Tibial nerve (tissue), 4 donors: ENCODE measurements at regions not wholly inside any gene's neighbourhood (a gene's known extent, or its start where the extent isn't known, plus 50 kb on each side); places are given as distances from the start of the nearest gene placed in this dataset.

ENCODE experiments used
- DNase-seq, 2 donors: peaks; one replicate each; pipeline ENCODE4 v3.0.0-alpha.2; 2019; ENCODE audit warnings: low spot score in 2 of 2
- H3K27ac ChIP-seq, 4 donors: fragments of 200-600 bp; sonication (generic) in 3 of 4; one replicate each; pipeline ENCODE4 v1.5.1; 2017 to 2019; ENCODE audit warnings: mild to moderate bottlenecking in 1 of 4
- H3K27me3 ChIP-seq, 2 donors: fragments of 200-600 bp; sonication (generic) in 1 of 2; one replicate each; pipeline versions ENCODE4 v1.5.1 to v1.6.0; 2017 to 2019
- H3K36me3 ChIP-seq, 3 donors: fragments of 200-600 bp; sonication (generic); one replicate each; pipeline ENCODE4 v1.5.1; 2018 to 2019
- H3K4me1 ChIP-seq, 4 donors: fragments of 200-600 bp; sonication (generic) in 3 of 4; one replicate each; pipeline ENCODE4 v1.5.1; 2017 to 2019
- H3K4me3 ChIP-seq, 4 donors: fragments of 200-600 bp; sonication (generic) in 3 of 4; one replicate each; pipeline ENCODE4 v1.5.1; 2017 to 2019; ENCODE audit warnings: mild to moderate bottlenecking in 1 of 4, moderate library complexity in 1 of 4
- H3K9me3 ChIP-seq, 4 donors: fragments of 200-600 bp; sonication (generic) in 3 of 4; one replicate each; pipeline ENCODE4 v1.5.1; 2017 to 2019
- CTCF ChIP-seq, 5 experiments: fragments of 200-600 bp in 3 of 5; fragments of 450-650 bp in 2 of 5; sonication (generic) in 3 of 5; IDR thresholded peaks; one replicate each; pipeline ENCODE4 v1.5.1; 2016 to 2019; ENCODE audit warnings: antibody characterized with exemption in 5 of 5, mild to moderate bottlenecking in 3 of 5, moderate library complexity in 2 of 5
- EP300 ChIP-seq, 2 donors: sonication (generic); formaldehyde crosslinking; IDR thresholded peaks; one replicate each; pipeline ENCODE4 v1.6.1; 2017; ENCODE audit warnings: antibody characterized with exemption in 2 of 2, mild to moderate bottlenecking in 1 of 2
- POLR2A ChIP-seq, 2 donors: fragments of 450-650 bp; IDR thresholded peaks; one replicate each; pipeline ENCODE4 v1.6.1; 2017; ENCODE audit warnings: antibody characterized with exemption in 2 of 2, mild to moderate bottlenecking in 2 of 2, moderate library complexity in 2 of 2
- WGBS, 2 donors: methylation state at CpG; one replicate each; pipeline ENCODE4 v1.1.5; 2018; 5-methylcytosine and 5-hydroxymethylcytosine counted together

DNA sequence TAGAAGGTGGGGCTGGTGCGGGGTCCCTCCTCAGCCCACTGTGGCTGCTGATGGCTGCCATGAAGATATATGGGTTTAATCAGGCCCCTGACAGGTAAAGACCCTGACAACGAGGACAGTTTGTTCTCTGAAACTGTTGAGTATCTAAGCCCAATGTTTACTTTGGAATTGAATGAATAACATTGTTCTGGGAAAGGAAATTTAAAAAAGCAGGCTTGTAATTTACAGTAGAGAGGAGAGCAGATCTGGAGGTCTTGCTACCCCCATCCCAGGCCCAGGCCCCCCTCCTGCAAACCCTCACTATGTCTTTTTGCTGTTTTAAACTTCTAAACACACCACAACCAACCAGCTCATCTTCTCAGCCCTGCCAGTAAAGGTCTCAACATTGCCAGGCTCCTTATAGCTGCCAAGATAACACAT is 171.3 kb downstream of the CDC5L start:
- peaks cover 0 to 41% (median 6%) of the 10 kb centered on the region in 4 donors for H3K4me1 ChIP-seq
- no peaks in the 10 kb centered on the region for H3K9me3 ChIP-seq
- H3K36me3 ChIP-seq, result no peaks in the 10 kb centered on the region
- WGBS, 2 donors, result 36 to 42% methylated on average over 2 of the region's 2 CpGs
- H3K27ac ChIP-seq, result peak overlapping the region in 1 of 4 donors; percentile 61
- TF ChIP-seq POLR2A (IDR thresholded peaks at IDR 0.05), result no peak
- peak; percentile 25 to 57 for TF ChIP-seq EP300 (IDR thresholded peaks at IDR 0.05)
- H3K27me3 ChIP-seq, result peaks cover 0 to 15% of the 10 kb centered on the region in 2 donors
- no peak for DNase-seq
- no peak overlapping the region for H3K4me3 ChIP-seq

GRCh38 chr6:44559486-44560270 is 172.2 kb downstream of the CDC5L start:
- peaks cover 0 to 15% of the 10 kb centered on the region in 2 donors for H3K27me3 ChIP-seq
- H3K27ac ChIP-seq, result peak overlapping the region in 1 of 4 donors; percentile 61
- H3K4me1 ChIP-seq, result peaks cover 0 to 41% (median 6%) of the 10 kb centered on the region in 4 donors

GRCh38 chr6:44560458-44561059 is 173.1 kb downstream of the CDC5L start:
- DNase-seq, result no peak
- H3K27me3 ChIP-seq, result peaks cover 0 to 15% of the 10 kb centered on the region in 2 donors
- WGBS, 2 donors, result 70 to 77% methylated on average over 12 of the region's 12 CpGs
- TF ChIP-seq CTCF (IDR thresholded peaks at IDR 0.05) (no peak), EP300 (IDR thresholded peaks at IDR 0.05) (no peak), POLR2A (IDR thresholded peaks at IDR 0.05) (no peak)
- peaks cover 0 to 41% (median 6%) of the 10 kb centered on the region in 4 donors for H3K4me1 ChIP-seq
- no peak overlapping the region for H3K27ac ChIP-seq
- H3K4me3 ChIP-seq, result no peak overlapping the region
- H3K9me3 ChIP-seq, result no peaks in the 10 kb centered on the region
- no peaks in the 10 kb centered on the region for H3K36me3 ChIP-seq

More at GRCh38 chr6:44559486-44560270, 172.2 kb downstream of the CDC5L start:
- no peaks in the 10 kb centered on the region for H3K36me3 ChIP-seq
- TF ChIP-seq EP300 (IDR thresholded peaks at IDR 0.05) (no peak), POLR2A (IDR thresholded peaks at IDR 0.05) (no peak), CTCF (IDR thresholded peaks at IDR 0.05) (no peak)
- no peaks in the 10 kb centered on the region for H3K9me3 ChIP-seq
- 88 to 90% methylated on average over 13 of the region's 13 CpGs for WGBS, 2 donors
- H3K4me3 ChIP-seq, result no peak overlapping the region
- no peak for DNase-seq

GRCh38 chr6:44561060-44561623 is 173.6 kb downstream of the CDC5L start:
- Histone ChIP-seq H3K36me3 (no peaks in the 10 kb centered on the region), H3K27ac (no peak overlapping the region), H3K27me3 (peaks cover 0 to 15% of the 10 kb centered on the region in 2 donors), H3K4me3 (peak overlapping the region in 1 of 4 donors; percentile 26), H3K9me3 (no peaks in the 10 kb centered on the region), H3K4me1 (peaks cover 0 to 41% (median 6%) of the 10 kb centered on the region in 4 donors)
- DNase-seq, result no peak
- TF ChIP-seq EP300 (IDR thresholded peaks at IDR 0.05) (no peak), CTCF (IDR thresholded peaks at IDR 0.05) (no peak), POLR2A (IDR thresholded peaks at IDR 0.05) (no peak)
- WGBS, 2 donors, result 25% methylated on average over 15 to 25 of the region's 25 CpGs

- no peak for TF ChIP-seq CTCF (IDR thresholded peaks at IDR 0.05)
- TF ChIP-seq POLR2A (IDR thresholded peaks at IDR 0.05), result no peak
- 74 to 78% methylated on average over 8 of the region's 8 CpGs for WGBS, 2 donors
- peak overlapping the region in 1 of 4 donors; percentile 52 for H3K27ac ChIP-seq
- H3K4me1 ChIP-seq, result peaks cover 0 to 41% (median 6%) of the 10 kb centered on the region in 4 donors
- peaks cover 0 to 15% of the 10 kb centered on the region in 2 donors for H3K27me3 ChIP-seq
- H3K9me3 ChIP-seq, result no peaks in the 10 kb centered on the region
- no peaks in the 10 kb centered on the region for H3K36me3 ChIP-seq
- no peak for DNase-seq
- H3K4me3 ChIP-seq, result no peak overlapping the region
These were observed 174.5 kb downstream of the CDC5L start for GRCh38 chr6:44561832-44562665.
